B cell (primary cell): ENCODE measurements at regions not wholly inside any gene's neighbourhood (a gene's known extent, or its start where the extent isn't known, plus 50 kb on each side); places are given as distances from the start of the nearest gene placed in this dataset.

Experiments
- CTCF ChIP-seq: fragments of 200-600 bp; IDR thresholded peaks from one replicate; pipeline ENCODE4 v1.8.0; 2022; ENCODE audit warnings: antibody characterized with exemption, mild to moderate bottlenecking
- EZH2 ChIP-seq: IDR thresholded peaks from 2 replicates; pipeline ENCODE4 v1.6.1; 2012; ENCODE audit warnings: borderline replicate concordance, low read depth, mild to moderate bottlenecking, moderate library complexity, low read length; ENCODE audit not compliant: insufficient read depth, poor library complexity, severe bottlenecking

- TF ChIP-seq CTCF (no peak), EZH2 (no peak)
These were observed 371.5 kb downstream of the ALG10 start for GRCh38 chr12:34393821-34394150.
